Right renal cortex interstitium (tissue), 3 donors: ENCODE measurements at regions not wholly inside any gene's neighbourhood (a gene's known extent, or its start where the extent isn't known, plus 50 kb on each side); places are given as distances from the start of the nearest gene placed in this dataset.
"Not testable (repeated sequence)": the region's sequence is repeated elsewhere in the genome, so short reads cannot be mapped to it uniquely, and the experiment has no call there.

Source experiments
- DNase-seq, 3 donors: peaks; one replicate each; pipeline ENCODE4 v3.0.0-alpha.2; 2013; ENCODE audit warnings: low read depth in 3 of 3, low spot score in 2 of 3

GRCh38 chr14:23828616-23829015 is 125.0 kb upstream of the DHRS4 start:
- no peak for DNase-seq

- DNase-seq: no peak
Measured at GRCh38 chr14:23829736-23830471, 123.7 kb upstream of the DHRS4 start.

- no peak for DNase-seq
Measured at GRCh38 chr14:23831596-23831995, 122.0 kb upstream of the DHRS4 start.

GRCh38 chr14:23861666-23862065 is 91.9 kb upstream of the DHRS4 start:
- no peak for DNase-seq

GRCh38 chr14:23862513-23862912 is 91.1 kb upstream of the DHRS4 start:
- no peak for DNase-seq

GRCh38 chr14:23863836-23864235 is 89.7 kb upstream of the DHRS4 start:
- DNase-seq: no peak

GRCh38 chr14:23864259-23864658 is 89.3 kb upstream of the DHRS4 start:
- no peak for DNase-seq

GRCh38 chr14:23864861-23865260 is 88.7 kb upstream of the DHRS4 start:
- DNase-seq: no peak

- DNase-seq: no peak
Measured at GRCh38 chr14:23865502-23865901, 88.1 kb upstream of the DHRS4 start.

- no peak for DNase-seq
Measured at GRCh38 chr14:23866269-23866668, 87.3 kb upstream of the DHRS4 start.

GRCh38 chr14:23869078-23869719 is 84.4 kb upstream of the DHRS4 start:
- DNase-seq: no peak

- no peak for DNase-seq
Measured at GRCh38 chr14:23876160-23876750, 77.3 kb upstream of the DHRS4 start.

- DNase-seq: no peak
Measured at GRCh38 chr14:23877111-23877510, 76.5 kb upstream of the DHRS4 start.

- DNase-seq: no peak
Measured at GRCh38 chr14:23877538-23878180, 75.9 kb upstream of the DHRS4 start.

- no peak for DNase-seq
Measured at GRCh38 chr14:23881282-23881681, 72.3 kb upstream of the DHRS4 start.

GRCh38 chr14:23883684-23884540 is 69.7 kb upstream of the DHRS4 start:
- DNase-seq: peak in 1 of 3 donors; percentile 19

- DNase-seq: no peak
Measured at GRCh38 chr14:23884541-23884904, 69.0 kb upstream of the DHRS4 start.

GRCh38 chr14:23887536-23887935 is 66.0 kb upstream of the DHRS4 start:
- DNase-seq: no peak

GRCh38 chr14:23891717-23892116 is 61.9 kb upstream of the DHRS4 start:
- DNase-seq: not testable (repeated sequence)

GRCh38 chr14:23892289-23892688 is 61.3 kb upstream of the DHRS4 start:
- DNase-seq: not testable (repeated sequence)
